ENCODE measurements at regions not wholly inside any gene's neighbourhood (a gene's known extent, or its start where the extent isn't known, plus 50 kb on each side); places are given as distances from the start of the nearest gene placed in this dataset.

DNA sequence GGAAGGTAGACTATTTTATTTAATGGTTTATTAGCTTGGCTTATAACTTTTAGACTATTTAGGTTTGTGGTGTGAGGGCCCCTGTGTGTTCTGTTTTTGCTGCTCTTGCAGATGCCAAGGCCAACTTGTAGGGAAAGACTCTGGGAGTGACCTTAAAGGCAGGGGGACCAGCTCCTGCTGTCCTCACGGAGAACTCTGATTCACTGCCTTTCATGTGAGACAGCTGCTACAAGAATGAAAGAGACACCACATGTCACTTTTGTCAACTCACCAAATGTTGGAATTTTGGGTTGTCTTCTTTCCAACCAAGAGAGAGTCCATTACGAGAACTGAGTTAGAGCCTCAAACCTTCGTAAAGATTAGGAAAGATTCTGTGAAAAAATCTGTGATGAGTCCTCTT lies 258.3 kb upstream of the ADAMTSL1 start:
- no peaks in the 10 kb centered on the region for H3K4me1 Mint-ChIP-seq
- Histone ChIP-seq H3K36me3 (replicated peaks in 1 of 2; ENCODE audit: control extremely low read depth in 1 of 2, control insufficient read depth in 1 of 2, extremely low read depth in 1 of 2, insufficient read depth in 2 of 2, low read length in 1 of 2) (no peaks in the 10 kb centered on the region), H3K4me1 (ENCODE audit: control insufficient read depth in 2 of 2, insufficient read depth in 2 of 2, low read length in 2 of 2) (no peaks in the 10 kb centered on the region), H3K4me2 (replicated peaks; ENCODE audit: low read depth, low read length, poor library complexity, severe bottlenecking) (no peak overlapping the region), H3K9ac (ENCODE audit: low read length) (no peak overlapping the region), H3K27ac (ENCODE audit: low read length in 2 of 2) (no peak overlapping the region), H3K9me3 (ENCODE audit: control extremely low read depth in 1 of 3, control insufficient read depth in 2 of 3, insufficient read depth in 1 of 3, low read length in 2 of 3) (no peaks in the 10 kb centered on the region), H2AFZ (ENCODE audit: insufficient read depth, low read depth, low read length, poor library complexity, severe bottlenecking) (no peak overlapping the region), H3K4me3 (ENCODE audit: control extremely low read depth in 1 of 5, extremely low read depth in 1 of 5, insufficient read depth in 1 of 5, low read depth in 2 of 5, low read length in 4 of 5) (no peak overlapping the region), H4K20me1 (ENCODE audit: control insufficient read depth, insufficient read depth, low read length, poor library complexity, severe bottlenecking) (no peaks in the 10 kb centered on the region), H3K79me2 (ENCODE audit: control insufficient read depth, insufficient read depth, low read length) (no peaks in the 10 kb centered on the region), H3K27me3 (replicated peaks in 1 of 4; ENCODE audit: control extremely low read depth in 1 of 4, control insufficient read depth in 3 of 4, insufficient read depth in 4 of 4, low read length in 3 of 4) (no peaks in the 10 kb centered on the region)
- H3K4me3 Mint-ChIP-seq, result no peak overlapping the region
- no CpG with 5 or more reads among the region's 3 CpGs for WGBS (ENCODE audit: insufficient coverage)
- no peaks in the 10 kb centered on the region for H3K27me3 Mint-ChIP-seq
- ATAC-seq (ENCODE audit: low read depth) (no peak), DNase-seq (no peak)
- ChIA-PET CTCF (no interaction called here), POLR2A (no interaction called here)
- no peak for TF ChIP-seq EZH2 (IDR thresholded peaks at IDR 0.05; ENCODE audit: borderline replicate concordance, insufficient read depth, low read depth, low read length, poor library complexity, severe bottlenecking)
- TF ChIP-seq, protein P1, sequence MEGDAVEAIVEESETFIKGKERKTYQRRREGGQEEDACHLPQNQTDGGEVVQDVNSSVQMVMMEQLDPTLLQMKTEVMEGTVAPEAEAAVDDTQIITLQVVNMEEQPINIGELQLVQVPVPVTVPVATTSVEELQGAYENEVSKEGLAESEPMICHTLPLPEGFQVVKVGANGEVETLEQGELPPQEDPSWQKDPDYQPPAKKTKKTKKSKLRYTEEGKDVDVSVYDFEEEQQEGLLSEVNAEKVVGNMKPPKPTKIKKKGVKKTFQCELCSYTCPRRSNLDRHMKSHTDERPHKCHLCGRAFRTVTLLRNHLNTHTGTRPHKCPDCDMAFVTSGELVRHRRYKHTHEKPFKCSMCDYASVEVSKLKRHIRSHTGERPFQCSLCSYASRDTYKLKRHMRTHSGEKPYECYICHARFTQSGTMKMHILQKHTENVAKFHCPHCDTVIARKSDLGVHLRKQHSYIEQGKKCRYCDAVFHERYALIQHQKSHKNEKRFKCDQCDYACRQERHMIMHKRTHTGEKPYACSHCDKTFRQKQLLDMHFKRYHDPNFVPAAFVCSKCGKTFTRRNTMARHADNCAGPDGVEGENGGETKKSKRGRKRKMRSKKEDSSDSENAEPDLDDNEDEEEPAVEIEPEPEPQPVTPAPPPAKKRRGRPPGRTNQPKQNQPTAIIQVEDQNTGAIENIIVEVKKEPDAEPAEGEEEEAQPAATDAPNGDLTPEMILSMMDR (IDR thresholded peaks at IDR 0.05), result no peak
- intact Hi-C loops (cut with micrococcal nuclease), result no loop called here
- no peak overlapping the region for H3K27ac Mint-ChIP-seq
- H3K9me3 Mint-ChIP-seq (ENCODE audit: insufficient read depth), result no peaks in the 10 kb centered on the region

DNA sequence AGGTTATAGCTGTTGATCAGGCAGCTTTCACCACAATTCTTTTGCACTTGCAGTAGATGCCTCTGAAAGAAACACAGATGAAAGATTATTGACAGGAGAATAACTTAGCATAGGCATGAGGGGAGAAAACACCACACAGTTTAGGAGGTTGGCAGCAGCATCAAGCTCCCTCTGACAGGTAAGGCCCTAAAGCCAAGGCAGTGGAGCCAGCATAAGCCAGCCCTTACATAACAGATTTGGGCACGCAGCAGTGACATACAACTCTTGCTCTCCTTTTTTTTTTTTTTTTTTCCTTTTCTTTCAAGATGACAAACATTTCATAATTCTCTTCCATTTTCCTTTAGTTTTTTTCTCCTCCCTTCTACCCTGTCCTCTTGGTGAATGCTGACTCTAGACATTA lies 257.6 kb upstream of the ADAMTSL1 start:
- H3K4me2 ChIP-seq (replicated peaks; ENCODE audit: low read depth, low read length, poor library complexity, severe bottlenecking), result no peak overlapping the region
- Mint-ChIP-seq H3K9me3 (ENCODE audit: insufficient read depth) (no peaks in the 10 kb centered on the region), H3K27ac (no peak overlapping the region), H3K4me1 (no peaks in the 10 kb centered on the region), H3K27me3 (no peaks in the 10 kb centered on the region), H3K4me3 (no peak overlapping the region)
- TF ChIP-seq EZH2 (IDR thresholded peaks at IDR 0.05; ENCODE audit: borderline replicate concordance, insufficient read depth, low read depth, low read length, poor library complexity, severe bottlenecking), result no peak
- TF ChIP-seq, protein P1 (IDR thresholded peaks at IDR 0.05), result no peak
- H3K9me3 ChIP-seq (ENCODE audit: control extremely low read depth in 1 of 3, control insufficient read depth in 2 of 3, insufficient read depth in 1 of 3, low read length in 2 of 3), result no peaks in the 10 kb centered on the region
- H3K27me3 ChIP-seq (replicated peaks in 1 of 4; ENCODE audit: control extremely low read depth in 1 of 4, control insufficient read depth in 3 of 4, insufficient read depth in 4 of 4, low read length in 3 of 4), result no peaks in the 10 kb centered on the region
- H3K27ac ChIP-seq (ENCODE audit: low read length in 2 of 2), result no peak overlapping the region
- no peaks in the 10 kb centered on the region for H3K36me3 ChIP-seq (replicated peaks in 1 of 2; ENCODE audit: control extremely low read depth in 1 of 2, control insufficient read depth in 1 of 2, extremely low read depth in 1 of 2, insufficient read depth in 2 of 2, low read length in 1 of 2)
- WGBS (ENCODE audit: insufficient coverage), result no CpG with 5 or more reads among the region's 1 CpG
- no peak overlapping the region for H3K4me3 ChIP-seq (ENCODE audit: control extremely low read depth in 1 of 5, extremely low read depth in 1 of 5, insufficient read depth in 1 of 5, low read depth in 2 of 5, low read length in 4 of 5)
- no peak for DNase-seq
- H3K4me1 ChIP-seq (ENCODE audit: control insufficient read depth in 2 of 2, insufficient read depth in 2 of 2, low read length in 2 of 2), result no peaks in the 10 kb centered on the region
- no peak overlapping the region for H3K9ac ChIP-seq (ENCODE audit: low read length)
- CTCF ChIA-PET, result no interaction called here
- H4K20me1 ChIP-seq (ENCODE audit: control insufficient read depth, insufficient read depth, low read length, poor library complexity, severe bottlenecking), result no peaks in the 10 kb centered on the region
- no peaks in the 10 kb centered on the region for H3K79me2 ChIP-seq (ENCODE audit: control insufficient read depth, insufficient read depth, low read length)
- POLR2A ChIA-PET, result no interaction called here
- no peak for ATAC-seq (ENCODE audit: low read depth)
- no peak overlapping the region for H2AFZ ChIP-seq (ENCODE audit: insufficient read depth, low read depth, low read length, poor library complexity, severe bottlenecking)
- intact Hi-C loops (cut with micrococcal nuclease), result no loop called here

Data from B cell (primary cell).